ENCODE measurements at regions not wholly inside any gene's neighbourhood (a gene's known extent, or its start where the extent isn't known, plus 50 kb on each side); places are given as distances from the start of the nearest gene placed in this dataset.
"Not testable (repeated sequence)": the region's sequence is repeated elsewhere in the genome, so short reads cannot be mapped to it uniquely, and the experiment has no call there.

- DNase-seq (ENCODE audit: low read depth) = no peak
- no peak overlapping the region for H3K4me3 ChIP-seq (replicated peaks; ENCODE audit: low read depth, low read length)
- no peak for TF ChIP-seq CTCF (IDR thresholded peaks at IDR 0.05; ENCODE audit: low read length, missing control alignments)
Observed at GRCh38 chr1:229167318-229167717, 103.6 kb upstream of the RAB4A start.

- no peak overlapping the region for H3K4me3 ChIP-seq (replicated peaks; ENCODE audit: low read depth, low read length)
- no peak for TF ChIP-seq CTCF (IDR thresholded peaks at IDR 0.05; ENCODE audit: low read length, missing control alignments)
- no peak for DNase-seq (ENCODE audit: low read depth)
Observed at GRCh38 chr1:229169399-229169798, 101.5 kb upstream of the RAB4A start.

- TF ChIP-seq CTCF (IDR thresholded peaks at IDR 0.05; ENCODE audit: low read length, missing control alignments) = no peak
- no peak for DNase-seq (ENCODE audit: low read depth)
- no peak overlapping the region for H3K4me3 ChIP-seq (replicated peaks; ENCODE audit: low read depth, low read length)
Observed at GRCh38 chr1:229170274-229170673, 100.6 kb upstream of the RAB4A start.

- DNase-seq (ENCODE audit: low read depth) = no peak
- TF ChIP-seq CTCF (IDR thresholded peaks at IDR 0.05; ENCODE audit: low read length, missing control alignments) = no peak
- H3K4me3 ChIP-seq (replicated peaks; ENCODE audit: low read depth, low read length) = no peak overlapping the region
Observed at GRCh38 chr1:229170778-229171505, 100.0 kb upstream of the RAB4A start.

- no peak for TF ChIP-seq CTCF (IDR thresholded peaks at IDR 0.05; ENCODE audit: low read length, missing control alignments)
- DNase-seq (ENCODE audit: low read depth) = no peak
Observed at GRCh38 chr1:229171934-229172333, 99.0 kb upstream of the RAB4A start.

GRCh38 chr1:229173491-229174476 is 97.1 kb upstream of the RAB4A start:
- not testable (repeated sequence) for DNase-seq (ENCODE audit: low read depth); H3K4me3 ChIP-seq (replicated peaks; ENCODE audit: low read depth, low read length)

More at GRCh38 chr1:229171934-229172333, 99.0 kb upstream of the RAB4A start:
- H3K4me3 ChIP-seq (replicated peaks; ENCODE audit: low read depth, low read length) = no peak overlapping the region

GRCh38 chr1:229175297-229175696 is 95.6 kb upstream of the RAB4A start:
- H3K4me3 ChIP-seq (replicated peaks; ENCODE audit: low read depth, low read length); DNase-seq (ENCODE audit: low read depth): not testable (repeated sequence)

- not testable (repeated sequence) for H3K4me3 ChIP-seq (replicated peaks; ENCODE audit: low read depth, low read length)
- peak; percentile 29 for DNase-seq (ENCODE audit: low read depth)
Observed at GRCh38 chr1:229176457-229176856, 94.5 kb upstream of the RAB4A start.
